HG02798 (cell line): ENCODE measurements at regions not wholly inside any gene's neighbourhood (a gene's known extent, or its start where the extent isn't known, plus 50 kb on each side); places are given as distances from the start of the nearest gene placed in this dataset.
"Not testable (repeated sequence)": the region's sequence is repeated elsewhere in the genome, so short reads cannot be mapped to it uniquely, and the experiment has no call there.

ENCODE experiments used
- ATAC-seq: cut with Tn5 transposase; IDR thresholded peaks from one replicate; pipeline ENCODE4 v1.9.1; 2021; ENCODE audit warnings: mild to moderate bottlenecking; ENCODE audit not compliant: unreplicated experiment, poor library complexity

DNA sequence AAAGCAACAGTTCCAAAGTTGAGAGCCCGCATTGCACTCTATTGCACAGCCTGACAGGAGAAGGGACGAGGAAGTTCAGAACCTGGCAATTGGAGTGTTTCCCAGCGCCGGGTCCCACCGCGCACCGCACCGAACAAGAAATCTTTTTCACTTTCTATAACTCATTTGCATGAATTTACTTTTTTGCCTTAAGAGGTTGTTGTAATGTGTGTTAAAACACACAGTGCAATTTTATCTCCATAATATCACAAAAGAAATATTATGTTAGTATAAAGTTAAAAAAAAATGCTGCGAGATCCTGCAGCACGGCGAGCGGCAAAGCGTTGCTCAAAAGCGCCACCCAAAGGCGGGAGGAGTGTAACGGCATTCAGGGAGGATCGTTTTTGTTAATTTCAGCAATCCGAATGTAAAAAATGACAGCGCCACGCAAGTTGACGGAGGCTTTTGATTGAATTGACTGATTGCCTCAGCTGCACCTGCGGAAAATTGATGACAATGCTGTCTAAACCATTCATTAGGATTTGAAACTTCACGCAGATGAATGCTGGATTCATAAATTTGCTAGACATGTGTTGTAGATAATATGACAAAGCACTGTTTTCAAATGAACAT is 303.6 kb upstream of the ZNF507 start:
- ATAC-seq, result no peak

DNA sequence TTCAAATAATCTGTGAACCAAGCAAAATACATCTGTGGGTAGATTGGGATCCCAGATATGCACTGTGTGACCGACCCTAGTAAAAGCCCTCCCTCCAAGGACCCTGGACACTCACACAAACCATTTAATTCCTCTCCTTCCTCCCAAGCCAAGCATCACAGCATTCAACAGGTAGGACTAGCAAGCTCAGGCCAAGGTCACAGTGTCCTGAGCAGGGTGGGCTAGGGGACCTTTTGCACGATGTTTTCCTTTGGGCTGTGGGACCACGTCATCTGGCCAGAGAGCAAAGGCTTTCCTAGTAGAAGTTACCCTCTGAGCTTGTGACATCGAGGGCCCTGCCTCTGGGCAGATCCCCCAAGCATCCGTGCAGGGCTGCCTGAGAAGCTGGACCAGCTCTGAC is 297.6 kb upstream of the ZNF507 start:
- ATAC-seq, result no peak

DNA sequence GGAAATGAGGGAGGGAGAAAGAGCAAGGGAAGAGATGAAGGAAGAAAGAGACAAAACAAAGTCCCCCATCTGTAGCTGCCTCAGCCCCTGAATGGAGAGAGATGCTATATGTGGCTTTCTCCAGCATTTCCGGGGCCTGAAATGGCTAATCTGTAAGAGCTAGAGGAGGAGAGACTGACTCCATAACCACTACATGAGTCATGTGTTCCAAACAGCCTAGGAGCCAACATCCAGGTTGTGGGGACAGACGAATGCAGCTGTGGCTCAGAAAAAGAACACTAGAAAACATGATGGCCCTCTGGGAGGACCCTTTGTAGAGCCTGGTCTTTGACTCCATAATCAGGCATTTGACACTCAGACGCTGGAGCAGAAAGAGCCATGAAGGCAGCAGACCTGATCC is 292.0 kb upstream of the ZNF507 start:
- no peak for ATAC-seq

DNA sequence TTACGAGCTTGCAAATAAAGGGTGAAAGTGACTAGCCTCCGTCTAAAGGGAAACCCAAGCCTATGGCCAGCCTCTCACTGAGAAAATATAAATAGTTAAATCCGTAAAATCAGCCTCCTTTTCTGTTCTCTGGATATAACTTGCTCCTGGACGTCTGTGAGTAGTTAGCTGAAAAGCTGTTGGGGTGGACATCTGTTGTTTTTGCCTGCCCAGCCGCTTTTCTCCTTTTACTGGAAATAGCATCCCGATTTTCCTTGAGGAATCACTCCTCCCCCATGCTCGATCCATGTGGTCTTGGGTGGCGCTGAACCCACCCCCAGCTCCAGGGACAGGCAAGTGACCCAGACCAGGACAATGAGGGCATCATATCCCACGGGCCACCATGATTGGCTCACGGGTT is 291.5 kb upstream of the ZNF507 start:
- ATAC-seq, result no peak

DNA sequence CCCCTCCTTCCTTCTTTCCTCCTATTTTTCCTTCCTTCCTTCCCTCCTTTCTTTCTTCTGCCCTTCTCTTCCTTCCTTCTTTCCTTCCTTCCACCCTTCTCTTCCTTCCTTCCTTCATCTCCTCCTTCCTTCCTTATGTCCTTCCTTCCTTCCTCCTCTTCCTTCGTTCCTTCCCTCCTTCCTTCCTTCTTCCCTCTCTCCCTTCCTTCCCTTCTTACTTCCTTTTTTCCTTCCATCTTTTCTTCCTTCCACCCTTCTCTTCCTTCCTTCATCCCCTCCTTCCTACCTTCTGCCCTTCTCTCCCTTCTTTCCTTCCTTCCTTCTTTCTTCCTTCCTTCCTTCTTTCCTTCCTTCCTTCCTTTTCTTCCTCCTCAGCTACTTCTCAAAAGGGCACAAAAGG is 287.3 kb upstream of the ZNF507 start:
- no peak for ATAC-seq

DNA sequence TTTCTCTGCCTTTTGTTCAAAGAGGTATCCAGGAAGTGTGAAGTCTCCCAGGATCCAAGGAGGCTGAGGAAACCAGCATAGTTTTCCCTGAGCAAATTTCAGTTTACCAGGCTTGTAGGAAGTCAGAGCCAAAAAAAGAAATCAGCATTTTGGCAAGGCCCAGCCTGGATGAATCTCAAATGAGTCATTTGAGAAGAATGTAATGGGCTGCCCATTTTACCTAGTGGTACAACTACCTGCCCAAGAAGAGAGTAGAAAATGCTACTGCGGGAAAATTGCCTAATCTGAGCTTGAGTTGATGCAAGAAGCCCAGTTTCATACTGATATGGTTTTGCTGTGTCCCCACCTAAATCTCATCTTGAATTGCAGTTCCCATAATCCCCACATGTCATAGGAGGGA is 284.1 kb upstream of the ZNF507 start:
- no peak for ATAC-seq

DNA sequence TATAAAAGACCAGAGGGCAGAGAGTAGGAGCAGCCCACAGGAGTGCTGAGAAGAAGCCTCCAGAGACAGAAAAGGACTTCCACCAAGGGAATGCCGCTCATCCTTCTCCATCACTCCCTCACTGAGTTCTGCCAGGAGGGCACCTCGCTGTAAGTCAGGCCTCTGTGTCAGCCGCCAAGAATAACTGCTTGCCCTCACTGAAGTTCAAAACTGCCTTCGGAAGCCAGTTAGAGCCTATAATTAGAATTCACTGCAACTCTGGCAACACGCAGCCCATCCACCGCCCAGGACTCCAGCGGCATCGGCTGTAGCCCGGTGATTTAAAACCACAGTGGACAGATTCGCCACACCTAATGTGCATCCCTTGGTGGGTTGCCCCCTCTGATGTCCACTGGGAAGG is 281.8 kb upstream of the ZNF507 start:
- ATAC-seq, result no peak

DNA sequence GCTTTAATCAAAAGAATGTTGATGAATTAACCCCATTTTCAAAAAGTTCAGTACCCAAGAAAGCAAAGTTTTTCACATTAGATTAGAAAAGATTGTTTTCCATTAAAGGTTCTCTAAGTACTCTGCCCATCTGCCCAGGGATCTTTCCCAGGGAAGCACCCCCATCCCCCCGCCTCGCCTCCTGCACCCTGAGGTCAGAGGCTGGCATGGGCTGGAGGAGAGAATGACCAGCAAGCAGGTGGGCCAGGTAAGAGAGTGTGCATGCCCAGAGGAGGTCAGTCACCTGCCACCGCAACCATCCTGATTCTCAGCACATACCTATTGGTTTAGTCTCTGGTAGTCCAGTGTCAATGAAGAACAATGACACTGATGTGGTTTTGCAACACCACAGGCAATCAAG is 279.4 kb upstream of the ZNF507 start:
- no peak for ATAC-seq

DNA sequence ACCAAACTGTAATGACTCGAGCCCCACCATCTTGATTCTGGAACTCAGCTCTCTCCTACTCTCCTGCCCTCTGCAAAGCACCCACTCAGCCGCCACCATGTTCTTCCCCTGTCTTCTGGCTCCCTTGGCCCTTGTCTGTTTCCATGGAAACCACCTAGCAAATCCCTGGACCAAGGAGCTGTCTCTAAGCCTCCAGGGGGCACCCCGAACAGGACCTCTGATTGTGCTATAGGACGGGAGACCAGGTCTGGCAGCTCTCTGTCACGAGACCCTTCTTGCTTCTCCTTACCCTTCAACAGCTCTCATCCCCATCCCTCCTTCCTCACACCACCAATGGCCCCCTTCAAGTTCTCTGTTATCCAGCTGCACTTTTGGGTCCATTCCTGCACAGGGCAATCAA is 277.7 kb upstream of the ZNF507 start:
- ATAC-seq, result no peak

DNA sequence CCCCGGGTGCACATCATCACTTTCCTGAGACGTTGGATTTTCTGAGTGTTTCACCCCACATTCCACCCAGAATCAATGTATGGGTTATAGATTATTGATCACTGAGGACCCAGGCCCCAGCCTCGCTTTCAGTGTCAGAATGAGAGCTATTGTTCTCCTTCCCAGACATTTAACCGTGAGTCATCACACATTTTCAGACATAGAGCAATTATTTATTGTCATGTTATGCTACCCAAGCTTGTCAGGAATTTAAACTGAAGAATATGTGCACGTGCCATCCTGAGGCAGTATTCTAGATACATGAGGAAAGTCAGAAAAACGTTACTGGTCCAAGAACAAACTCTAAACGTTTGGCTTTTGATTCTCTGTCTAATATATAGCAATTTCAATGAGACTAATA is 276.6 kb upstream of the ZNF507 start:
- ATAC-seq, result no peak

DNA sequence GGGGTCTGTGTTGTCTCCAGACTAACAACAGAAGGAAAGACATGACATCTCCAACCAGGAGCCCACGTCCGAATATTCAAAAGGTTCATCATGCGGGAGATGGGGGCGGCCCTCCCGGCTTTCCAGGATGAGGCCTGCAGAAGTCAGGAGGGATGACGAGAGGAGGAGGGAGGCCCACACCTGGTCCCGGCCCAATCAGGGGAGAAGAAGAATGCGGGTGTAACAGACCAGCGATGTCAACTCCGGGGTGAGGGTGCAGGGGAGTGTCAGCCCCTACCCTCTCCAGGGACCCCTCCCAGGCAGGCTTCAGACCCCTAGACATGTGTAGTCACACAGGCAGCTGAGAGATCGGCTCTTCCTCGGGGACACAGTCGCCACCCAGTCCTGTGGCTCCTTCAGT is 275.3 kb upstream of the ZNF507 start:
- no peak for ATAC-seq

DNA sequence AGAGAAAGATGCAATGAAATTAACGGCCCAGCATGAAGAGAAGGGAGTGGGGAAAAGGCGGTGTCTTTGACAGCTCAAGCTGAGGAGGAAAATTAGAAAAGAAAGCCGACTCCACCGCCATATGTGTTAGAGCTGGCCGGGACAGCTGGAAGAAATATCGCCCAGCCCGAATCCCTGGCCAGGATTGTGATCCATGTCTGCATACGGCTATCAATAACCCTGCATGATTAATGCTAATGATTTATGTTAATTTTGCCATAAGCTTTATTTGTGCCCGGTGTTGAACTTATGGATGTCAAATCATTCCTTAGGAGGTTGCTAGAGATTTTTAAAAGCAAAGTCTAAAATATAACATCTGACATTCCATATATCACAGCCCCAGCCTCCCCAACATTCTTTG is 263.4 kb upstream of the ZNF507 start:
- no peak for ATAC-seq

DNA sequence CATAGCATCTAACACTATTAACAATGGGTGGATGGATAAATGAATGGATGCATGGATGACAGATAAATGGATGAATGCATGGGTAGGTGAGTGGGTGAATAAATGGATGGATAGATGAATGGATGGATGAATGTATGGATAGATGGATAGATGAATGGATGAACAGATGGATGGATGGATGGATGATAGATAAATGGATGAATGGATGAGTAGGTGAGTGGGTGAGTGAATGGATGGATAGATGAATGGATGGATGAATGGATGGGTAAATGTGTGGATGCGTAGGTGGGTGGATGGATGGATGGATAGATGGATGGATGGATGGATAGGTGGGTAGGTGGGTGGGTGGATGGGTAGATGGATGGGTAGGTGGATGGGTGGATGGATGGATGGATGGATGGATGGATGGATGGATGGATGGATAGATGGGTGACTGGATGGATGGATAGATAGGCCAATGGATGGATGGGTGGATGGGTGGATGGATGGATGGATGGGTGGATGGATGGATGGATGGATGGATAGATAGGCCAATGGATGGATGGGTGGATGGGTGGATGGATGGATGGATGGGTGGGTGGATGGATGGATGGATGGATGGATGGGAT is 260.6 kb upstream of the ZNF507 start:
- ATAC-seq, result not testable (repeated sequence)

DNA sequence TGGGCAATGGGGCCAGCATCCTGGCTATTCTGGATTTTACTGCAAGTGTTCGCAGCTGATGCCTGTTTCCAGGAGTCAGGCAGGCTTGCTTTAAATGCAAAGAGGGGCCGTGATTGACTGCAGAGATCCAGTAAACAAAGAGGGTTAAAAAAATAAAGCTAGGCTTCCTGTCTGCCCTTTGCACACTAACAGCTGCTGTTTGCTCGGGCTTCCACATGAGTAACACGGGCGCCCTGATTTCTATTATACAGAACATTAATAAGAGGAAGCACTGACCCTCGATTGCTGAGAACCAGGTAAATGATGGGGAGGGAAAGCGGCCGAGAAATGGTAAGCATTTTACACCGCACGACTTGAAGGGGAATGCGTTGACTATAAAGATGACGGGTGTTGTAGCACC is 254.2 kb upstream of the ZNF507 start:
- no peak for ATAC-seq

DNA sequence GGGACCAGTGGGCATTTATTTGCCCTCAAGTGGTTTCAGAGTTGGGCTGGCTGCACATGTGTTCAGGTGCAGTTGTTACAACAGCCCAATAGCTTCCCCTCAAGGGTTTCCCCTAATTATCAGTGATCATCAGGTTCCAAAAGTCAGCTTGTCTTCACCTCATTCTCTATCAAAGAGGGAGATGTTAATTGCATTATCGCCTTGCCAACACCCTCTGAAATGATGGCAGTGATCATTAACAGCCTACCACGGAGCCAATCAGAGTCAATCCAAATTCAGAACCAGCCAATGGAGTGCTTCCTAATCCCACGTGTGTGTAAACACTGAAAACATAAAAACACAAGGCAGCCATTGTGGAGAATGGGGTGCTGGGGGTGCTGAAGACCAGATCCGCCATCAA is 248.4 kb upstream of the ZNF507 start:
- no peak for ATAC-seq

DNA sequence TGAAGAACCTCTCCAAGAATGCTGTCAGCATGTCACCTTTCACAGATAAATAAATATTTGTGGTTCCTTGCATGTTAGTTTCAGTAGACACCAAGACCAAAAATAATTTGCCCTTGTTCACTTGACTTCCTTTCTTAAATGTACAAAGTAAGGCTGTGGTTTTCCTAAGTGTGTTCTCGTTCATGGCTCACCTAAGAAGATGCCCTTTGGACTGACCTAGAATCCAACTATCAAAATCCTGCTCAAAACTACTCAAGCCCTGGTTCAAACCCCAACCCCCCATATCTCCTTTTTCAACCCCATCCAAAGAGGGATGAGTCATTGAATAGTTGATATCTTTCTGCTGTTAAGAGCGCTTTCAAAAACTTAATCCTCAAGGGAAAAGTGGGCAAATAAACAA is 247.8 kb upstream of the ZNF507 start:
- no peak for ATAC-seq

DNA sequence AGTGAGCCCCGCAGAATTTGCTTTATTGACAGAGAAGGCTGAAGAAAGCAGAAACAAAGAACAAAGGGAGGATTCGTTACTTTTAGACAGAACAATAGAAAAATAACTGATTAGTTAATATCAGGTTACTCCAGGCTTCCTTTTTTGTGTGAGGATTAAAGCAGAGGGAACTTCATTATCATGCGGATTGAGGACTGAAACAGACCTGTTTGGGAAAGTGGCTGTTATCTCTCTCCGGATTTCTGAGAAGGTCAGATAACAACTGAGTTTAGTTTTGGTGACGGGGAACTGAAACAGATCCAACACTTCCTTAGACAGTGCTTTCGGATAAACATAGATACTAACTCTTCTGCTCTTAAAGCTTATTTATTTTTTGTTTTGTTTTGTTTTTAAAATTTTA is 246.4 kb upstream of the ZNF507 start:
- no peak for ATAC-seq

DNA sequence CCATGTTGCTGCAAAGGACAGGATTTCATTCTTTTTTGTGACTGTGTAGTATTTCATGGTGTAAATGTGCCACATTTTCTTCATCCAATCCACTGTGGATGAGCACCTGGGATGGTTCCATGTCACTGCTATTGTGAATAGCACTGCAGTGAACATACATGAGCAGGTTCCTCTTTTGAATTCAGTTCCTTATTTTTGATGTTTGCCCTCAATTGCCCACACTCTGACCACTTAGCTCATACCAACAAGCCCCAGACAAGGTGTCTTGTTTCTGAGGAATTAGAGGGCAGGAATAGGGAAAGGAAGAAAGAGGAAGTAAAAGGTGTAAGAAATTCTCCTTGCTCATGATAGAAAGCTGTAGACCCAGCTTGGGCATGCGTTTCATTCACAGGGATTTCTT is 244.2 kb upstream of the ZNF507 start:
- ATAC-seq, result no peak

DNA sequence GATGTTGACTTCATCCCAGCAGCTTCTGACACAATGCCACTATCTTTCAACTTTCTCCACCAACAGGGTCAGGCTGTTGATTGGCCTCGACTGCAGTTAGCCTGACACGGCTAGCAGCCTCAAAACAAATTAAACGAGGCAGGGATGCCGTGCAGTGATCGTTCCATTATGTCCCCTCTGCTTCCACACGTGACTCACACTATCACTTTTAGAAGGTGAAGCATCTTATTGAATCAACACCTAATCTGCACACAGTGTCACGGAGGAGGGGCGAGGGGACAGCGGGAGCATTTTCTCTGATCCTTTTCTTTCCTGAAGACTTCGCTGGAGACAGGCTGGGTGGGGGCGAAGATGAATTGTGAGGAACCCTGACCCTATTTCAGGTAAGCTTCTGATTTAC is 241.9 kb upstream of the ZNF507 start:
- ATAC-seq, result no peak

DNA sequence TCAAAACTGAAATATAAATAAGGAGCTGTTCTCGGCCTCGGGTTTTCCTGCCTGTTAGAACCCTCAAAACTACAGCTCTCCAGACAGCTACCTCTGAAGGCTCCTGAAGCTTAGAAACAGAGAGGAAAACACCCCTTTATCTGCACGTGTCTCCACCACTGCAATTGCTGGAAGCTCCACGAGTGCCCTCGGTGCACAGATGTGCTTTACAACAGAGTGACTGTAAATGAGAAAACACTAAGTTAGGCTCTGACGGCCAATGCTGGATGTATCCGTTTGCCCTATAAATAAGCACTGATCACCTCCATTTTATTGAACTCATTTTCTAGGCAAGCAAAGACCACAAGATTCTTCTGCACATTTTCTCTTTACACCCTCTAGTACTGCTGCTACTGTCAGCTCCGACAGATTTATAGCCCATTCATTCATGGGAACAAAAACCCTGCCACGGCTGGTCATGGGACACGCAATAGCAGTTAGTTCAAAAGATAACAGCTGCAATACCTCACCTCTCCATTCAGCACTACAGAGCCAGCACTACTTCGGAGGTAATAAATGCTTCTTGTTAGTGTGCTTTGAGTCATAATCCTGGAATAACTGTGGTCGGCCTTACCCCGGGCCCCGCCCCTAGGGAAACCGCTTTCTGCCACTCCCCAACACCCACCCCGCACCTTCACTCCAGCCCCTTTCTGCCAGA is 241.1 kb upstream of the ZNF507 start:
- no peak for ATAC-seq

DNA sequence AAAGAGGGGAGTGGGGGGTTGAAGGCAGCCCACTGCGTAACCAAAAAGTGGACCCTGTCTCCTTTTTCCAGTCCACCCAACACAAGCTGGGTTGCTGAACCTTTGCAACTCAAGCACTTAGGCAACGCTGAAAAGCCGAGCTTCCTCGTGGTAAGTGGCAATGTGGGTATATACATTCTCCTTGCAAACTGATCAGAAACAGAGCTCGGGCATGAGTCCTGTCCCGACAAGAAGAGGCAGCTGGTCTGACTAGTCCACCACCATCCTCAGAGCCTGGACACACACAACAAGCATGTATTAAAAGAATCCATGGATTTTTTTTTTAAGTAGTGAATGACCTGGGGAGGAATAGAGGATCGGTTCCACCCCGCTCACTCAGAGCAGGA is 240.6 kb upstream of the ZNF507 start:
- no peak for ATAC-seq
